ENCODE measurements at regions not wholly inside any gene's neighbourhood (a gene's known extent, or its start where the extent isn't known, plus 50 kb on each side); places are given as distances from the start of the nearest gene placed in this dataset.

GRCh38 chr13:89965252-89965651, 1382.2 kb upstream of the MIR17HG start:
- H3K9me3 ChIP-seq (ENCODE audit: insufficient read depth, low read depth), result no peaks in the 10 kb centered on the region
- TF ChIP-seq CTCF (conservative IDR thresholded peaks at IDR 0.05), result no peak
- no peak for TF ChIP-seq EZH2 (IDR thresholded peaks at IDR 0.05; ENCODE audit: low read depth)
- no peaks in the 10 kb centered on the region; the same call in 1 of the 2 replicates for H3K9me2 ChIP-seq (ENCODE audit: insufficient read depth)
- no peaks in the 10 kb centered on the region for H3K27me3 ChIP-seq (ENCODE audit: insufficient read depth, low read depth)
- H3F3A ChIP-seq (ENCODE audit: insufficient read depth, low read depth), result no peaks in the 10 kb centered on the region
- H3K36me3 ChIP-seq (ENCODE audit: low read depth), result no peaks in the 10 kb centered on the region
- H3K4me1 ChIP-seq (replicated peaks; ENCODE audit: insufficient read depth), result no peaks in the 10 kb centered on the region
- no peak for DNase-seq
- POLR2A ChIA-PET (ENCODE audit: unreplicated experiment), result no interaction called here
- H3K27ac ChIP-seq, result no peak overlapping the region
- no peak overlapping the region for H3K4me2 ChIP-seq
- no TSS peak for BruUV-seq (replicated peaks)
- no peaks in the 10 kb centered on the region for H3K79me2 ChIP-seq (ENCODE audit: low read depth)
- no peaks in the 10 kb centered on the region for H4K20me1 ChIP-seq (ENCODE audit: insufficient read depth)
- intact Hi-C loops (cut with micrococcal nuclease; ENCODE audit: unreplicated experiment), result loop anchor here (10.0 kb wide), 1 partner anchor 110 kb away; no protein-coding TSS in a partner anchor
- no peak overlapping the region for H2AFZ ChIP-seq
- no peak overlapping the region for H3K4me3 ChIP-seq
- CTCF ChIA-PET, result no interaction called here

- DNase-seq, result no peak
- POLR2A ChIA-PET (ENCODE audit: unreplicated experiment), result no interaction called here
- Histone ChIP-seq H3K36me3 (ENCODE audit: low read depth) (no peaks in the 10 kb centered on the region), H3K4me3 (no peak overlapping the region), H3K4me2 (no peak overlapping the region), H3K4me1 (replicated peaks; ENCODE audit: insufficient read depth) (no peaks in the 10 kb centered on the region), H3F3A (ENCODE audit: insufficient read depth, low read depth) (no peaks in the 10 kb centered on the region), H3K9me3 (ENCODE audit: insufficient read depth, low read depth) (no peaks in the 10 kb centered on the region), H3K79me2 (ENCODE audit: low read depth) (no peaks in the 10 kb centered on the region), H4K20me1 (ENCODE audit: insufficient read depth) (no peaks in the 10 kb centered on the region), H3K27ac (no peak overlapping the region), H3K9me2 (ENCODE audit: insufficient read depth) (no peaks in the 10 kb centered on the region; the same call in 1 of the 2 replicates), H3K27me3 (ENCODE audit: insufficient read depth, low read depth) (no peaks in the 10 kb centered on the region), H2AFZ (peak overlapping the region; percentile 39; the same call in 1 of the 2 replicates)
- no TSS peak for BruUV-seq (replicated peaks)
- intact Hi-C loops (cut with micrococcal nuclease; ENCODE audit: unreplicated experiment), result loop anchor here (10.0 kb wide), 1 partner anchor 108 kb away; no protein-coding TSS in a partner anchor
- TF ChIP-seq EZH2 (IDR thresholded peaks at IDR 0.05; ENCODE audit: low read depth) (no peak), CTCF (conservative IDR thresholded peaks at IDR 0.05) (no peak)
- CTCF ChIA-PET, result no interaction called here
Observed at GRCh38 chr13:89966524-89966923, 1381.0 kb upstream of the MIR17HG start.

GRCh38 chr13:89967701-89968100, 1379.8 kb upstream of the MIR17HG start:
- H3K27me3 ChIP-seq (ENCODE audit: insufficient read depth, low read depth), result no peaks in the 10 kb centered on the region
- H3K79me2 ChIP-seq (ENCODE audit: low read depth), result no peaks in the 10 kb centered on the region
- no peak overlapping the region for H2AFZ ChIP-seq
- DNase-seq, result no peak
- H4K20me1 ChIP-seq (ENCODE audit: insufficient read depth), result no peaks in the 10 kb centered on the region
- H3K9me3 ChIP-seq (ENCODE audit: insufficient read depth, low read depth), result no peaks in the 10 kb centered on the region
- intact Hi-C loops (cut with micrococcal nuclease; ENCODE audit: unreplicated experiment), result loop anchor here (10.0 kb wide), 1 partner anchor 107 kb away; no protein-coding TSS in a partner anchor
- no peak overlapping the region for H3K27ac ChIP-seq
- H3K36me3 ChIP-seq (ENCODE audit: low read depth), result no peaks in the 10 kb centered on the region
- no peaks in the 10 kb centered on the region for H3F3A ChIP-seq (ENCODE audit: insufficient read depth, low read depth)
- CTCF ChIA-PET, result no interaction called here
- no TSS peak for BruUV-seq (replicated peaks)
- TF ChIP-seq CTCF (conservative IDR thresholded peaks at IDR 0.05) (no peak), EZH2 (IDR thresholded peaks at IDR 0.05; ENCODE audit: low read depth) (no peak)
- POLR2A ChIA-PET (ENCODE audit: unreplicated experiment), result no interaction called here
- H3K4me2 ChIP-seq, result no peak overlapping the region
- H3K4me1 ChIP-seq (replicated peaks; ENCODE audit: insufficient read depth), result no peaks in the 10 kb centered on the region
- H3K4me3 ChIP-seq, result no peak overlapping the region
- no peaks in the 10 kb centered on the region for H3K9me2 ChIP-seq (ENCODE audit: insufficient read depth)
